ENCODE measurements at regions not wholly inside any gene's neighbourhood (a gene's known extent, or its start where the extent isn't known, plus 50 kb on each side); places are given as distances from the start of the nearest gene placed in this dataset.

DNA sequence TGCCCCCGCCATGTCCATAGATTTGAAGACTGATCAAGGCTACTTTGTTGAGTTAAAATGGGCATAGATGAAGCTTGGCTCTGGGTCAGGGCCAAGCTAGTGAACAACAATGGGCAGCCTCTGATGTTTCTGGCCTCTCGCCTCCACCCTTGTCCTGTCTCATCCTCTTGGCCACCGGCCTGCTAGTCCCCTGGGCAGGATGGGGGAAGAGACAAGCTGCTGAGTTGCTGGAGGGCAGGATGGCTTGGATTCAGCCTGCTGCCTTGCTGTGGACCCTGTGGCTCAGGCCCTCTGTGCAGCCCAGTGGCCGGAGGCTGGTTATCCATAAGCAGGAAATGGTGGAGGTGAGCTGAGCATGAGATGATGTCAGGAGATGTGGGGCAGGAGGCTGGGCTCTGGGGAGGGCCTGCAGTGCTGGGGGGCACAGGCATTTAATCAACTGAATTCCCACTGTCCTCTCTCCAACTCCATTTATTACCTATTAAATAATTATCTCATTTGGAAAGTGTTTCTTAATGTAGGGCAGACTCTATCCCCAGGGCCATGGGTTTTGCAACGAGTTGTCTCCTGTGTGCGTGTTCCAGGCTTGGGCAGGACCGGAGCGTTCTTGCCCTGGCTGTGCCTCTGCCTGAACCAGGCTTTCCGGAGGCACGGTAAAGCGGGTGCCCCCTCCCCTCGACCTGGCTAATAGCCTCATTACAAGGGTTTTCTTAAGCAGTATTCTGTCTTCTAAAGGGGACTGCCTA, 122.9 kb downstream of the GLI2 start (continued):
- TF ChIP-seq MAFG (CRISPR knock-in tag; IDR thresholded peaks at IDR 0.05) (no peak), ZNF484 (CRISPR knock-in tag; IDR thresholded peaks at IDR 0.05; ENCODE audit: borderline replicate concordance, low read depth) (no peak), ZNF639 (CRISPR knock-in tag; conservative IDR thresholded peaks at IDR 0.05) (no peak), GLMP (CRISPR knock-in tag; IDR thresholded peaks at IDR 0.05; ENCODE audit: borderline replicate concordance) (no peak), CCDC6 (CRISPR knock-in tag; IDR thresholded peaks at IDR 0.05) (no peak), ZNF737 (CRISPR knock-in tag; IDR thresholded peaks at IDR 0.05; ENCODE audit: borderline replicate concordance) (no peak), CCAR2 (optimal IDR thresholded peaks at IDR 0.05; ENCODE audit: low read depth, low read length) (no peak), POGZ (CRISPR knock-in tag; IDR thresholded peaks at IDR 0.05) (no peak), ZBTB7B (CRISPR knock-in tag; IDR thresholded peaks at IDR 0.05) (no peak), ESRRA (CRISPR knock-in tag; IDR thresholded peaks at IDR 0.05; ENCODE audit: low read depth) (no peak), ZNF337 (CRISPR knock-in tag; IDR thresholded peaks at IDR 0.05; ENCODE audit: borderline replicate concordance, low read depth) (no peak)

DNA sequence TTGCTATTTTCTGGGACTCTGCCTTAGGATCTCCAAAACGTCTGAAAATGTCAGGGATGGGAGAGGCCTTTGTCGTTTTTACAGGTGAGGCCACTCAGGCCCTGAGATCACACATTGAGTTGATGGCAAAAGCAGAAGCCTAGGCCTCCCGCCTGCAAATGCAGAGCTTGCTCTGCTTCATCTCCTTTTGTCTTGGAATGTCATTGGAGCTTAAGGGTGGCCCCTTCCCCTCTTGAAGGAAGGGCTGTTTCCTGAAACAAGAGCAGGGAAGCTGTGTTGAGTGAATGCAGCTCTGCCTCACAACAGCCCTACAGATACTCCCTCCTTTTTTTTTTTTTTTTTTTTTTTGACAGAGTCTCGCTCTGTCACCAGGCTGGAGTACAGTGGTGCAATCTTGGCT, 123.5 kb downstream of the GLI2 start:
- ChIA-PET CTCF (ENCODE audit: low intra/inter-chr PET ratio, low total read pairs) (no interaction called here), POLR2A (no interaction called here)
- FAIRE-seq, result no peak
- Histone ChIP-seq H3K27ac (ENCODE audit: extremely low read length, insufficient read depth, low read length) (no peak overlapping the region), H3K9ac (ENCODE audit: insufficient read depth, low read depth, low read length) (no peak overlapping the region), H4K20me1 (ENCODE audit: insufficient read depth, low read length) (no peaks in the 10 kb centered on the region; the same call in 1 of the 2 replicates), H2AFZ (ENCODE audit: low read length) (no peak overlapping the region), H3K9me3 (ENCODE audit: low read length) (no peaks in the 10 kb centered on the region), H3K4me2 (ENCODE audit: low read depth, low read length) (no peak overlapping the region), H3K4me3 (replicated peaks in 1 of 3; ENCODE audit: insufficient read depth in 1 of 3, low read depth in 2 of 3, low read length in 3 of 3) (no peak overlapping the region), H3K27me3 (ENCODE audit: control insufficient read depth in 1 of 2, insufficient read depth in 2 of 2, low read length in 2 of 2) (peaks cover 6 to 82% of the 10 kb centered on the region in 2 experiments; a peak in 4 of 5 replicates), H3K4me1 (ENCODE audit: insufficient read depth, low read length) (no peaks in the 10 kb centered on the region), H3K36me3 (replicated peaks in 1 of 2; ENCODE audit: control insufficient read depth in 1 of 2, insufficient read depth in 2 of 2, low read length in 2 of 2) (no peaks in the 10 kb centered on the region), H3K79me2 (ENCODE audit: insufficient read depth, low read length) (no peaks in the 10 kb centered on the region)
- no peak for DNase-seq (ENCODE audit: low spot score)
- BruUV-seq (replicated peaks), result no TSS peak
- WGBS (ENCODE audit: low lambda C conversion rate), result 7% methylated on average over 4 of the region's 4 CpGs
- intact Hi-C loops (cut with micrococcal nuclease; ENCODE audit: unreplicated experiment), result no loop called here
- no peak for ATAC-seq
- in situ Hi-C loops (cut with HindIII; ENCODE audit: extremely low pct_ligation_motif_present, low pct_unique_long_range_greater_than_20kb), result no loop called here
- TF ChIP-seq ZNF337 (CRISPR knock-in tag; IDR thresholded peaks at IDR 0.05; ENCODE audit: borderline replicate concordance, low read depth) (no peak), ASH2L (IDR thresholded peaks at IDR 0.05; ENCODE audit: insufficient read length, low read depth, low read length) (no peak), SATB2 (CRISPR knock-in tag; IDR thresholded peaks at IDR 0.05) (no peak), ZKSCAN5 (CRISPR knock-in tag; IDR thresholded peaks at IDR 0.05) (no peak), MAX (IDR thresholded peaks at IDR 0.05) (no peak), BATF2 (CRISPR knock-in tag; IDR thresholded peaks at IDR 0.05) (no peak), ZMYM2 (CRISPR knock-in tag; IDR thresholded peaks at IDR 0.05) (no peak), REPIN1 (CRISPR knock-in tag; IDR thresholded peaks at IDR 0.05; ENCODE audit: borderline replicate concordance, low read depth) (no peak), FIP1L1 (IDR thresholded peaks at IDR 0.05; ENCODE audit: borderline replicate concordance, insufficient read depth, low read depth, low read length) (no peak)
- TF ChIP-seq, protein P1, sequence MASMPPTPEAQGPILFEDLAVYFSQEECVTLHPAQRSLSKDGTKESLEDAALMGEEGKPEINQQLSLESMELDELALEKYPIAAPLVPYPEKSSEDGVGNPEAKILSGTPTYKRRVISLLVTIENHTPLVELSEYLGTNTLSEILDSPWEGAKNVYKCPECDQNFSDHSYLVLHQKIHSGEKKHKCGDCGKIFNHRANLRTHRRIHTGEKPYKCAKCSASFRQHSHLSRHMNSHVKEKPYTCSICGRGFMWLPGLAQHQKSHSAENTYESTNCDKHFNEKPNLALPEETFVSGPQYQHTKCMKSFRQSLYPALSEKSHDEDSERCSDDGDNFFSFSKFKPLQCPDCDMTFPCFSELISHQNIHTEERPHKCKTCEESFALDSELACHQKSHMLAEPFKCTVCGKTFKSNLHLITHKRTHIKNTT (CRISPR knock-in tag; IDR thresholded peaks at IDR 0.05), result no peak

All from HepG2 (cell line).